HG03354 (cell line): ENCODE measurements at regions not wholly inside any gene's neighbourhood (a gene's known extent, or its start where the extent isn't known, plus 50 kb on each side); places are given as distances from the start of the nearest gene placed in this dataset.

Experiments
- ATAC-seq: cut with Tn5 transposase; IDR thresholded peaks from one replicate; pipeline ENCODE4 v1.9.1; 2021; ENCODE audit warnings: mild to moderate bottlenecking; ENCODE audit not compliant: unreplicated experiment, poor library complexity, severe bottlenecking

GRCh38 chr2:220476877-220477276, 849.4 kb downstream of the SLC4A3 start:
- ATAC-seq, result no peak

GRCh38 chr2:220478305-220479058, 851.1 kb downstream of the SLC4A3 start:
- no peak for ATAC-seq

DNA sequence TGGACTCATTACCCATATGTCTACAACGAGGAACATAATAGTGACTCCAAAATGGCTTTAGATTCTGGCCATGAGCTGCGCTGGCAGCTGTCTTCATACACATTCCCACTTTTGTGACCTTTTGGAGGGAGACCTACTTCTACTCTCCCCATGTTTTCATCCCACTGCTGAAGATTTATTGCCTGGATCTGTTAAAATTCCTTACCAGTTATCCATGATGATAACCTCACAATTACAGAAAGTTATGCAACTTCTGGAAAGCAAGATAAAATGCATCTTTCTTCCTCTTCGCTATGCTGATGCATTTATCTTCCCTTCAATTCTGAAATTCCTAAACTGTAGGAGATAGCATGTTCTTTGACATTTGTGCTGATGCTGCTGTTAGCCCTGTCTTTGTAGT, 855.3 kb downstream of the SLC4A3 start:
- no peak for ATAC-seq

GRCh38 chr2:220489121-220489520, 861.7 kb downstream of the SLC4A3 start:
- ATAC-seq, result no peak

DNA sequence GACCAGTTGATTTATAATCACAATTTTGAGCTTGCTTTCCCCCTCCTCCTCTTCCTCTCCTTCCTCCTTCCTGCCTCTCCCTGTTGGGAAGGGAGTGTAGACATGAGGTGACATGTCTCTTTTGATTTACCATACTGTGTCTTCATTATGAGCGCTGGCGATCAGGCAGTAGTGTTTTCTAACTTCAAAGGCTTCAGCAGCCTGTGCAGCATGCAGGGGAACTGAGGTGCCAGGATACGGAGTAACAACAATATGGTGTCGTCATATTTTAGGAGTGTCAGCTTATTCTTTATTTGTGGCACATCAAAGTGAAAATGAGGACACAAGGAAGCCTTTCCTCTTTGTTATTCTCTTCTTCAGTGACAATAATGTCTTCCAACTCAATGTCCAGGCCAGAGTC, 864.2 kb downstream of the SLC4A3 start:
- ATAC-seq, result no peak

DNA sequence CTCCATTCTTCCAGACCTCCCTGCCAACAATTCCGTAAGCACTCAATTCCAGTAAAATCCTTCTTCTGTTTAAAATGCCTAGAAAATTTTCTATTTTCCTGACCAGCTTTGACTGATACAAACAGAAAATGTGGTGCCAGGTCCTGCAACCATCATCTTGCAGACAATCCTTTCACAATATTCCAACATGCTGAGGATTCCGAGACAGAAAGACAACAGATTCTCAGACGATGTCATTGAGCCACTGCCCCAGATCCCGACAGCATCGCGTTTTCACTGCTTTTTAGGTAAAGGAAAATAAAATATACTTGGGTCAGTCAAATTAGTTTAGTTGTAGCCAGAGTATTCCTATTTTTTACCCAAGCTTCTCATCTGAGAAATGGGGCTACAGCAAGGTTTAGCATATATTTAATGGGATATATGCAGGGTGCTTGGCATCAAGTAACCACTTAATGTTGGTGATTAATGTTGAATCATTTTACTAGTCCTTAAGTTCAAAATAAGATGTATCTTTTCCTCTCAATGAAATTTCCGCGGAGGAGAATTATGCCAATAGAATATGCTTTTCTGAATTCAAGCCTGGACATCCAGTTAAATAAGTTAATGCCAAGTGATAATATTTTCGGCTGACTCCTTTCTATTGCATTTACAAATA, 866.6 kb downstream of the SLC4A3 start:
- ATAC-seq, result no peak

DNA sequence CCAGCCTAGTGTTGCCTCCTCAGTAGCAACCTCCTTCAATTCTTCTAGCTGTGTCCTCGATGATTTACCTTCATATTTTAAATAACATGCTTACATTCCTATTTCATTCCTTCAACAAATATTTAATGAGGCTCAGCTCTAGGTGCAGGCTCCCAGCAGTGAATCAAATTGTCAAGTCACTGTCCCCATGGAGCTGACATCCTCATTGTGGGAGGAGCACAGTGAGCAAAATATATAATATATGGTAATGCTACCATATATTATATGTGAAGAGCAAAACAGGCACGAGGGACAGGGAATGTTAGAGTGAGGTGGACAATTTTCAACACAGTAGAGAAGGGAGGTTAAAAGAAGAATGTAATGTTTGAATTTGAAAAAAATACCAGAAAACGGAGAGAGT, 869.1 kb downstream of the SLC4A3 start:
- no peak for ATAC-seq

DNA sequence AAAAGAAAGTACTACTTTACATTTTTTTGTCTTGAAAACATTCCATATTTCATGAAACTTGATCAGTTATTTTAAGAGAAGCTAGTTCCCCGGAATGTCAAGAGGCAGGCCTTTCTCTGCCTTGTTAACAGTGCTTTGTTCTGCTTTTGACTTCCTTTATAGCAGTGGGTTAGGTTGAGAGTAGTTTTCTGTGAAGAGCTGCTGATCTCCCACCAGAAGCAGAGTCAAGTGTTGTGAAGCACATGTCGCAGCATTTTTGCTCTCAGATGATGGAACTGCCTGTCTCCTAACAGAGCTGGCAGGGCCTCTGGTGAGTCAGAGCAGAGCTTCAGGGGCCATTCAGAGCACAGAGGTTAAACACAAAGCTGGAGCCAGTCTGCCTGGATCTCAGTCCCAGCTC, 871.8 kb downstream of the SLC4A3 start:
- ATAC-seq, result no peak

DNA sequence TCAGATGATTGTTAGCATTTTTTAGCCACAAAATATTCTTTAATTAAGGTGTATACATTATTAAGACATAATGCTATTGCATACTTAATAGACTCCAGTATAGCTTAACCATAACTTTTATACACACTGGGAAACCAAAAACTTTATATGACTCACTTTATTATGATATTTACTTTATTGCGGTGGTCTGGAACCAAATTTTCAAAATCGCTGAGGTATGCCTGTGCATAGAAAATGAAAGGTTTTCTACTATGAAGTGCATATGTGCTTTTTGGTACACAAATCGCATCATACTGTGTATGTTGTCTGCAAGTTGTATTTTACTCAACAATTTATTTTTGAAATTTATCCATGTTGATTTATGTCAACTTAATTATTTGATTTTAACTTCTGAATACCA, 875.1 kb downstream of the SLC4A3 start:
- no peak for ATAC-seq

DNA sequence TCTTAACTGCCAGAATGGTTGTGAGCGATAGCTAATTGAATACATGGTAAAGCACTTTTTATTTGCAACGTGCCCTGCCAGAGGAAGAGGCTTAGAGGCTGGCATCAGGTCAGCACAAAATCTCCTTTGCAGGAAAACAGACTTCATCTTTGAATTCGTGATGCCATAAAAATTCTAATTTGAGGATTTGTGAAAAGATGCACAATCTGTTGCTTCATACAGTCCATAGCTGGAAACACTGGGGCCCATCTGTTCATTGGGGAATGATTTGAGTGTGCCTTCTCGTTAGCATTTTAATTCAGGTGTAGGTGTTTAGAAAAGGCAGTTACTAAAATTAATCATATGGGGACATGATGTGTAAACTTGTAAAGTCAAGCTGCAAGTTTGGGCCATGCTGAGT, 876.0 kb downstream of the SLC4A3 start:
- no peak for ATAC-seq

DNA sequence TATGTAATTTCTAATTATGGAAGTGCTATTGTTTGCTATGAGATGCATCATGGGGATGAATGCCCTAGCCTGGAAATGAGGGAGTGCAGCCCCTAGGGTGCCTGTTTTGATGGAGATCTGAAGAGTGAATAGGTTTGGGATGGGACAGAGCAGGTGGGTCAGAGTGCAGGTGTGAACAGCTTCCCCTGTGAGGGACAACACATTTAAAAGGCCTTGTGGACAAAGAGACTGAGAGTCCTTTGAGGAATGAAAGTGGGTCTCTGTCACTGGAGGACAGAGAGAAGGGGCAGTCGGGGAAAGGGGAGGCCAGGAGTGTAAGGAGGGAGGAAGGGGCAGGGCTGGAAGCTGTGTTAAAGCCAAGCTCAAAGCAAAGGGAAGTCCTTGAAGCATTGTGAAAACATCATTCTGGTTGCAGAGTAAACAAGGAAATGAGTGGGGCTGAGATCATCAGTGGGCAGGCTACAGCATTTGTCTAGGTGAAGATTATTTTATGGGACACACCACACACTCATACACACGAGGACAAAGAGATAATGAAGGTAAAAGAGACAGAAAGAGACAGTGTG, 877.6 kb downstream of the SLC4A3 start:
- no peak for ATAC-seq

DNA sequence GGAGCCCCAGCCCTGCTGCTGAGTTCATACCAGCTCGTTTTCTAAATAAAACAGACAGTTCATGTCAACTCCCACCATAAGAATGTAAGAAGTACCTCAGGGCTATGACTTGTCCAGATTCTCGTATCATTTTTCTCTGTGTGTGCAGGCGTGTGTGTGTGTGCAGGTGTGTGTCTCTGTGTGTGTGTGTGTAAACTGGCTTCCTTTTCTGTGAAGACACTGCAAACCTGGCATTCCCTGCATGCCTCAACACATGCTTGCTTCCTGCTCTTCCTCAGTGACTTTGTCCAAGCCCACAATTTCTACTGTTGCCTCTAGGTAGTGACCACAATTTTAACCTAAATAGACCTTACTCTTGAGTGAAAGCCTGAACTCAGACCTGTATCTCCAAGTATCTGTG, 879.0 kb downstream of the SLC4A3 start:
- ATAC-seq, result no peak

DNA sequence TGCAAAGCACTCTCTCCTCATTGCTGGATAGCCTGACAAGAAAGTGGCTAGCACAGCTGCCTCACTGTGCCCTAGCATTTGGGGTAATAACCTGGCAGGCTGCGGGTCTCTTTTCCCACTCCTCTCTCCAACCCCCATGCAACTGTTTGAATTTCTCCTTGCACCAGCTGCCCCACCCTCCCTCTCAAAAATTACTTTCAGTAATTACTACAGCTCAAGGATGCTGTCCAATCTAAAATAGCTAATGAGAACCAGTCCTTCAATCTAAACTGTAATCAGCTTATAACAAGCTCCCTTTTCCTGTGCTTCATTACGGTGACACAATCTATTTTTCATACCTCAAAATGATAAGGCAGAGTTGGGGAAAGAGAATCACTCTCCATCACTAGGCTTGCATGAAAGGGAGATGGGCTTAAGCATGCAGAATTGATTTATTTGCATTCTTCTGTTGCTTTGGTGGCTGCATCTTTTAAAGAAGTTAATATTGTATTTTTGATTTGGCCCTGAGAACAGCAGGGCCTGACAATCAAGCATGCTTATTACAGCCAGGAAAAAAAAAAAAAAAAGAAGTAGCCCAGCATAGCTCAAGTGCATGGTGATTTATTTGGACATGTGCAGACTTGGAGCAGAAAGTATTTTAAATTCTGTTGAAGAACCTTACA, 881.8 kb downstream of the SLC4A3 start:
- no peak for ATAC-seq

DNA sequence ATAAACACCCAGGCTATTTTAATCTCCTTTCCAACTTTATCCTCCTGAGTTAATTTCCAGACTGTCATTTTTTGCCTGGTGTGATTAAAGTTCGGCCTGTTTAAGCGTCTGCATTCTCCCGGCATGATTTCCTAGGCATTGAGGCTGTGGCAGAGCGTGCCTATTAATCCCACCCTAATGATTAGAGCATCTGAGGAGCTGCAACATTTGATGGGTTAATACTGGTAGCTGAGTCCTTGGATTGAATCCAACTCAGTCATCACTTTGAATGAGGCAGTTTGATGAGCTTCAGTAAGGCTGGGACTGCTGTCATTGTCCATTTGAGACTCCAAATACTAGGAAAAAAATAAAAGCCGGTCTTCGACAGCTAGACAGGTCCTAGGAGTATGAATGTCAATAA, 882.5 kb downstream of the SLC4A3 start:
- ATAC-seq, result no peak

DNA sequence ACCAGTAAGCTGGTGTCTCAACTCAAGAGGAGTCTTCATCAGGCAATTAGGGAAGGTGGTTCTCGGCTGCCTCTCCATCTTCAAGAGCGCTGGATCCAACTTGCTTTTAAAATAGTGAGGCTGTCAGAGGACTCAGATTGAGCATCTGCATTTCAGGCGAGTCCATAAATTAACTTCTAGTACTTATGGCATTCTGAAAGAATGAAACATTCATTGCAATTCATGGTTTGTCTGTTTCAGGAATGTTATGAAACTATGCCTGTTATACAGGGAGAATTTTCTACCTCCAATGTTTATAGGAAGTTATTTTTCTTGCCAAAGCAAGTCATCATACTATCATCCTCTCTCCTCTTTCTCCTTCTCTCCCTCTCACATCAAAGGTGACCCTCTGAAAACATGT, 883.2 kb downstream of the SLC4A3 start:
- no peak for ATAC-seq

GRCh38 chr2:220512419-220512818, 885.0 kb downstream of the SLC4A3 start:
- no peak for ATAC-seq

- ATAC-seq, result no peak
Measured at GRCh38 chr2:220513573-220514288, 886.3 kb downstream of the SLC4A3 start.

DNA sequence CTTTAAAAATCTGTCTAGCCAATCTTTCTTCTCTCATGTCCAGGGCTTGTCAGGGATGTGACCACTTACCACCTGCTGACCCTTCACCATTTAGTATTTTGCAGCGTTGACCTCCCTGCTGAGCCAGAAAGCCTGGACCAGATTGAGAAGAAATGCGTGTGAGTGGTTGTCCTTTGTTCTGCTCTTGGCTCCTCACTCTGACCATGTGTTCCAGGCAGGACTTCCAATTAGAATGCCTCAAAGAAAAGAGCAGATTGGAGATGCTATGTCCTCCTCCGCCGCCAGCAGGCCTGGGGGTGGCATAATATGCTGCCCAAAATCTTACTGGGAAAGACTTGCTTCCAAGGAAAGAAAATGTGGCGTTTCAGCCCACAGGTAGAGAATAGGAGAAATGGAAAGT, 894.1 kb downstream of the SLC4A3 start:
- ATAC-seq, result no peak

- no peak for ATAC-seq
Measured at GRCh38 chr2:220528180-220528675, 900.8 kb downstream of the SLC4A3 start.

- ATAC-seq, result no peak
Measured at GRCh38 chr2:220531216-220531615, 903.8 kb downstream of the SLC4A3 start.
